ENCODE measurements at regions not wholly inside any gene's neighbourhood (a gene's known extent, or its start where the extent isn't known, plus 50 kb on each side); places are given as distances from the start of the nearest gene placed in this dataset.

DNA sequence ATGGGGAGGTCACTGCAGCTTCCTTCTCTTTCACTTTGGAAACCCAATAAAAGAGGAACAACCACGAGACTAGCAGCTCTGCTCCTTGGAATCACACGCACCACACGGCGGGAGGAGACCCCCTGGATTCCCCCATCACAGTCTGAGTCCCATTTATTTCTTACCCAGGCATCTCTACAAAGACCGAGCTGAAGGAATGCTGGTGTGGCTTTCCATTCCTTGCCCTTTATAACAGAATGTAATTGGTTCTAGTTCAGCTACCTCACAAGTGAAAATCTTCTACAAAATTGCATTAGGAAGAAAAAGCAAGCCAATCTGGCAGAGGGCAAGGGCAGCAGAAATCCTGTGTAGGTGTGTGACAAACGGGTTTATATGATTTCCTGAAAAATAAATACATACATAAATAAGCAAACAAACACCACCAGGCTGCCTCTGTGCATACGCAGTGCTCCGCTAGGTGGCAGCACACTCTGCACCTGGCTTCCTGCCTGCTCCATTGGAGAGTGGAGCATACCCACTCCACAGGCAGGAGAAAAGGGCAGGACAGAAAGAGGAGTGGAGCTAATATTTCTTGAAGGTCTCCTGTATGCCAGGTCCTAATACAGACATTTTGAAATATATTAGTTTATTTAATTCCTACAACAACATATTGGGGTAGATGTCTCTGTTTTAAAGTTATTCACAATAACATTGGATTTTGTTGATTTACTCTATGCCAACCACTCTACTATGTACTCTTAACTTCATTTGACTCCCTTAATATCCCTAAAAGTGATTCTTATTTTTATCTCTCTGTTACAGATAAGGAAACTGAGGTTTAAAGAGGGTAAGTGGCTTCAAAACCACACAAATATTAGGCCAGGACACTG, 673.1 kb downstream of the KCNA4 start:
- DNase-seq = peak; percentile 20 to 25

DNA sequence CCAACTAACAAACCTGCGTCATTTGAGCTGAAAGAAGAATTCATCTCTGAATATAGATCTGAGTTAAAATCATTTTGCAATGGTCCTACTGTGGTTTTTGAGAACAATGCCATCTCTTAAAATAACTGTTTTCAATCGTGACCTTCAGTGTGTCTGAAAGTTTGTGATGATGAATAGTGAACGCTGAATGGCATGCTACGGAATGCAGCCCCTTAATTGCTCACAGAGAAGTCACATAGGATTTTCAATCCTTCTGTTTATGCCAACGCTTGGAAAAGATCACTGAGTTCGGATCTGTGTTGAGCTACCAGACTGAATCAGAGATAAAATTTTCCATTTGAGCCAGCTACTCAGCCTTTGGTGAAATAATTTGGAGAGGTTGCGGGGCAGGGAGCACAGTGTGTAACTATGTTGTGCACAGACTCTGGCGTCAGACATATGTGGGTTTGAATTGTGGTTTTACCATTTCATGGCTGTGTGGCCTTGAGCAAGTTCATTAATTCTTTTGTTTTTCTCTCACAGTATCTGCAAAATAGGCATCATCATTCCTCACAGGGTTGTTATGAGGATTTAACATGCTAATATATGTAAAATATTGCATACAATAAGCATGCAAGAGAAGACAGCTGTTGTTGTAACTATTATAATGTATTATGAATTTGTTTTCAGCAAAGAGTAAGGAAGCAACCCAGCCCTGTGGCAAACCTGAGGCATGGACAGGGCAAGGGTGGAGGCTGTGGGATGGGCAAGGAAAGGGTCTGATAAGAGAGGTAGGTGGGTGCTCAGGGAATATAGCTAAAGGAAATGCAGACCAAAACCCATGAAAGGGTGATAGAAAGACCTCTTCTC, 679.9 kb downstream of the KCNA4 start:
- no peak for DNase-seq

DNA sequence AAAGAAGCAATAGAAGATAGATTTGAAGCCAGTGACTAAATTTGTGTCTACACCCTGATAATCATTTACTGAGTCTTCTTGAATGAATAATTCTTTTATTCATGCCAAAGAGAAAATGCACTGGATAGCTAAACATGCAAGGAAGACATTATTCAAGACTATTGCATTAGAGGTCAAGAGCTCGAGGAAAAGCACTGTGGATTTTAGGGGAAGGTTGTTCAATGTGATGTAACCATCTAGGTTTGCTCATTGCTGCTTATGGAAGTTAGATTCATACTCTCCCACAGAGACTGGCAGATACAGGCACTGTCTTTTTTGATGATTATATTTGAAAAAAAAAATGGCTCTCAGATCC, 682.1 kb downstream of the KCNA4 start:
- DNase-seq = no peak

DNA sequence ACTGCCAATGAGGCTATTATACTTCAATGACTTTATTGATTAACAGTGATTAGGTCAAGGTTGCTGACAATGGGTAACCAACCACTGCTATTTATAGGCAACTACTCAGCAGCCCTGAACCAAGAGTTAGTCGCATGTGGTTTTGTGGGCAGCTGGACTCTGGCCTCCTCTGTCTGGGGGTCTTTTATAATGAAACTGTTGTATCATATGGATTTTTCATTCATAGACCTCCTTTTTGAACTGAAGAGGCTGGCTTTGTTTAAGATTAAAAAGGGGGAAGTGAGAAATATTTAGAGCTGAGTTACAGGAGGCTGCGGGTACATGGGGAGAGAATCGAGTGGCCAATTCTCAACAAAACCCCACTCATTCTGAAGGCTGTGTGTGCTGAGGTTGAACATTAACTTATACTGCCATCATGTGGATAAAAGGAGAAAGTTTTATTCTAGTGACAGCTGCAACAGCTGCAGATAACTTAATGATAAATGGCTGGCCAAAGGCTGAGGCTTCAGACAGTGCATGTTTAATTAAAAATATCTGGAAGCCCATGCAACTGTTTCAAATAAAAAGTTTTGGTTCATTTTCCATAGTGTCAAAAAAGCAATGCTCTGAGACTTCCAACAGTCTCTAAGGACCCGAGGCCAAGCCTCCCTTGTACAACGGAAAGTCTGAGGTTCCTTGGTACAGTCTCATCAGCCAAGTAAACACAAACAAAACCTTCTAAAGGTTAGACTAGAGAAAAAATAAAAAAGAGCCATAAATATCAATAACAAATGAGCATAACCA, 682.6 kb downstream of the KCNA4 start:
- peak; percentile 15 to 18 for DNase-seq

DNA sequence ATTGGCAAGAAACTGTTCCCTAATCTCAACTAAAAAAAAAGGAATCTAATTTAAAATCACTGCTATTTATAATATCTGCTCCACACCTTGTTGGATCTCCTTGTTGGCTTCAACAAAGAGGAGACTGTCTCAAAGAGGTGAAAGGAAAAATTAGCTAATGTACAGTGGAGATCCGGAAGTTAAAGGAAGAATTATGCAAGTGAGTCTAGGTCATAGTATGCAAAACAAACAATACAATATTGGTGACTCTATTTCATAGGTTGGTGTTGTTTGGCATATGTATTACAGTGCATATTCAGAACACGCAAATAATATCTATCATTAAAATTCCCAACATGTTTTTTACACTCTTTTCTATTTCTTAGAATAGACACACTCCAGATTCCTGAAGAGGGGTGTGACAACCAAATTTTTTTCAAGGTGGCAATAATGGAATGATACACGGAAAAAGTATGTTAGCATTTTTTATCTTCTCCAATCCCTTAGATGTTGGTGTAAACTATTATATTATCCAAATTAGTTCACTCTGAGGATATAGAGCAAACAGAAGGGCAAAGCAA, 685.3 kb downstream of the KCNA4 start:
- DNase-seq = no peak

DNA sequence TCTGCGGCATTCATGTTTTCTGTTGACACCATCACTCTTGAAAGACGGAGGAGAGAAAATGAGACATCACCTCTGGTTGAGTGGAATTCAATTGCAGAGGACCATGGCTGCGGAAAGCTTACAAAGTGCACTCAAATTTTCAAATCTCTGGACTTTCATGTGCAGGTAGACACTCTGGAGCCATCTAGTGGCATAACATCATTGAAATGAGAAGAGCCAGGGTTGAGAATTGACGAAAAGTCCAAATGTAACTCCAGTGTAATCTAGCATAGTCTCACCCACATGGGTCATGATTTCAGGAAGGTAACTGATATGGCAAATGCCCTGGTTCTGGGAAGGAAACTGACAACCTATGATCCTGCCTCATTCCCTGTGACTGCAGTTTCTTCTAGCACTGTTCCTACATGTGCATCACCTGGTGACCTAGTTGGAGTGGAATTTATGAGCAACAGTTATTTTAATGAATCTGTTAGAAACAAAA, 687.8 kb downstream of the KCNA4 start:
- peak in 1 of 2 experiments; percentile 1 for DNase-seq

DNA sequence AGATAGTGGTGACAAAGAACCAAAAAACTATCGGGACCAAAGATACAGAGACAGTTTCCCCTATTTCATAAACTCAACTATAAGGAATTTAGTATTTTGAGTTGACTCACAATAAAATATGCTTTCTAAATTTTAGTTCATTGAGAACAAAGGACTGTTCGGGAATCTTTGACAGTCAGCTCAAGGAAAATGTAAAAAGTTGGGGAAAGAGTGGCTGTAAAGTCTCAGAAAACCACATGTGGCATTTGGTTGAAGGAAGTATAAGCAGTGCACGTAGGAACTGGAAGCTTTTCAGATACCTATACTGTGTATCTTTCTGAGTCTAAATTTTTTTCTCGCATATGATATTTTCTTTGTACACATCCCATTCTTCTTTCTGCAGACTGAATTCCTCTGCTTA, 688.9 kb downstream of the KCNA4 start:
- DNase-seq = no peak

DNA sequence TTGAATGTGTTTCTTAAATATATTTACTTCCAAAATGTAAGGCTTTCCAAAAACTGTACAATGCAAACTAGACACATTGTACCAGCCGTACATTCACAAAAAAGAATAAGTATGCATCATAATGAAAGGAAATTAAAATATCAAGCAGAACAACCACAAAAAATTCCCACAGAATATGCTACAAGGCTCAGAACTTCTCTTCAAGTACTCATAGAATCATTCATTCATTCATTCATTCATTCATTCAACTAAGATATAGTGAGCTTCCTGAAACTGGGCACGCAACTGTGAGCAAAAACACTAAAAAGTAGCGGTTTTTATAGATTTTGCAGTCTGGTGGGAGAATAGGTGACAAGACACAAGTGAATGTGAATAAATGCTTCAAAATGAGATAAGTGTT, 690.1 kb downstream of the KCNA4 start:
- no peak for DNase-seq

DNA sequence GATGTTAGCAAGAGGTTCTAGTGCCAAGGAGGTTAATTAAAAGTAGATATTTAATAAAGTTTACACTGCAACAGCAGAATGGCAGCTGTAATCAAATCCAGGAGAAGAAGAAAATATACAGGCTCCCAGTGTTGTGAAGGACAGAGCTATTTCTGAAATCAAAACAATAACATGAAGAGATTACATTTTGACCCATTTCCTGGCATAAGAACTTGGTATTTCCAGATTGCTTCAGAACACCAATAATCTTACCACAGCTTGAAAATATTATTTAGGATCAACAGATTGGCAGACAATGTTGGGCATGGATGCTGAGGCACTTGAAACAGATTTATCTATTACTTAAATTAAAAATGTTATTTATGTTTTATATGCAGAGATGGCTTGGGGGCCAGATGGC, 692.5 kb downstream of the KCNA4 start:
- no peak for DNase-seq

DNA sequence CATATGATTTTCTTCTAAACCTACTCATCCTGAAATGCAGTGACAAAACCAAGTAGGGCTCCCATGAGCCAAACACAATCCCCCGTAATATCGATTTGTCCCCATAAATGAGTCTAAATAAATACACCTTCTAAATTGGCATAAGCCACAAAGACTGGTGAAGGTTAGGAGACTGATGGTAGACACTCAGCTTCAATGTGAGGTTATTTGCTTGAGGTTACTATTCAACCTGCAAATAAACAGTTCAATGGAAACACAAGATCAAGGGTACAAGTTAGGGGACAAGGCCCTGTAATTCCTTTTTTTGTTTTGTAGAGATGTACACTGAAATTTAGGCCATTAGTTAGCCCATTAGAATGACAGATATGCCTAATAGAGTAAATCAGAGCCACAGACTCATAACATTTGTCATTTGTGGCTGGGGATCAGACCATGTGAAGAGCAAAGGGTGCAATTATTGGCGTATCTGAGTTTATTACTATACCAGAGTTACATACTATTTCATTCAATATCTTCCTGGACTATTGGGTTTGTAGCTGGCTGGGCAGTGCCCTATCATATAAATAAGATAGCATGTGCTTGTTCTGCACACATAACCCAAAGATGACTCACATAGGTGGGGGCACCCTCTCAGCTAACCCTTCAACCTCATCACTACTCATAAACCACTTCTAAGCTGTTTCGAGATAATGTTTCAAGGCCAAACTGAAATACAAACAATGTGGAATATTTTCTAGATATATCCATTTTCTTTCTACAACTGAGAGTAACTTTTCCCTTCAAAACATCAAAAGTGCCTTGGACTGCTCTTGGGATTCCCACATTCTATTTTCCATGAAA, 695.3 kb downstream of the KCNA4 start:
- no peak for DNase-seq

DNA sequence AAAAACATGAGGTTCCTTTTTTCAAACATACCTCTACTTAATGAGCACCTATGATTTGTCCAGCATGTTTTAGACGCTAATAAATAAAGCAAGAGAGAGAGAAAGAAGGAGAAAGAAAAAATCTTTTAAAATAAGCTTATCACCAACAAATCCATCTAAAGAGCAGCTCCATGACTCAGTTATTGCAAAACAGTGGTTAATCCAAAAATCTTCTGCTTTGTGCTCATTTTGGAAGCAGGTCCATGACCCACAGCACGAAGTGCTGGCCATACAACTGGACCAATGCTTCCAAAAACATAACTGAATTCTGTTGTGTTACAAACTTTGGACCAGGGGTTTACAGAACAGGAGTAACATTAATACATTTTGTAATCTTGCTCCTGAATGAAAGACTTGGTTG, 696.6 kb downstream of the KCNA4 start:
- no peak for DNase-seq

DNA sequence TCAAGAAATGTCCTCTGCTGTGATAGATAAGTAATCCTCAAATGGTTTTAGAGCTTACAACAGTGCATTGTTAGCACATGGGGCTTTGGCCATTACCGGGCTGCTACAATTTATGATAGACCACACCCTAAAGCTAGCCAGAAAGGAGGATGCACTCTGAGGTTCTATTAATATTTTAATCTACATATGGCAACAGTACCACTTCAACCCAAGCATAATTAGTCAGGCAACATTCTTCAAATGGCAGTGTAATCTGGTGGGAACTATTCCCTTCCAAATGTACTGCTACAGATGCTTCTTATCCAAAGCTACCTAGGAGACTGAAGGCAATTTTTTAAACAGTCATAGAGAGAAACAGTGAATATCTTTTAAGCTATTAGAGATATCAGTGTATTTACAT, 697.6 kb downstream of the KCNA4 start:
- no peak for DNase-seq

DNA sequence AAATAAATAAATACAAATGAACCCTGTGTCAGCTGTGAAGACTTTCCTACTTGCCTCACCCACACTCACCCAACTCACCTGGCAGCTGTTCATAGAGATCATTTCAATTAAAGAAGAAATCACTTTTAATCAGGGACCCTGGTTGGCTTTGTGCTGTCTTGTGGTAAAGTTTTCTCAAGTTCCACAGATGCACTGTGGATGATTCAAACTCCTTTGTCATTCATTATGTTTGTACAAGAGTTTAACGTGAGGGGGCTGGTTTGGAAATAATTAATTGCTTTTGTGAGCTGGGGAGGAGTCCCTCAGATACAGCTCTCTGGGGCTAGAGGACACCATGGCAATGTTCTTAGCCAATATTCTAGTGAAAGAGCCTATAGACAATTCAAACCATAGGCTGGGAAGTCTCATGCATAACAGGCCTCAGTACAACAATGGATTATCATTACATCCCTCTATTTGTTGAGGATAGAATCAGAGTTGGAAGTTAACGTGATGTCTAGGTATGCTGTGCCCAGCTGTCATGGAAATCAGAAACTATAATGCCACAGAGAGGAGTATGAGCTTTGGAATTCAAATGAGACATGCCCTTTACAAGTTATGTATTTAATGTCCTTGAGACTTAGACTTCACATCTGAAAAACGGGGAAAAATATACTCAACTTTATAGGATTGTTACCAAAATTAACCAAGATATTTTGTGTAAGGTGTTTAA, 698.5 kb downstream of the KCNA4 start:
- no peak for DNase-seq

DNA sequence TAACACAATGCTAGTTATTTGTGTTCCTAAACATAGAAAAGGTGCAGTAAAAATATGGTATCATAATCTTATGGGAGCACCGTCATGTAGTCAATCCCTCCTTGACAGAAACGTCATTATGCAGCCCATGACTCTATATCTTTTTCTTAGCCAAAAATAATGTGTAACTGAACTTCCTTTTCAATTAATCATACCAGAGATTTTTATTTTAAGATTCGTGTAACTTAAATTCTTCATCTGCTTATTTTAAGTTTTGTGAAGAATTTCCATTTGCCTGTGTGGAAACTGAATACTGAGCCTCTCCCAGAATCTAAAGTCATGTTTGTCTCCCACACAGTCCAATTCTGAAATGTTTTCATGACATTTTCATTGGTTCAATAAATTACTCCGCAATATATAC, 699.1 kb downstream of the KCNA4 start:
- no peak for DNase-seq

DNA sequence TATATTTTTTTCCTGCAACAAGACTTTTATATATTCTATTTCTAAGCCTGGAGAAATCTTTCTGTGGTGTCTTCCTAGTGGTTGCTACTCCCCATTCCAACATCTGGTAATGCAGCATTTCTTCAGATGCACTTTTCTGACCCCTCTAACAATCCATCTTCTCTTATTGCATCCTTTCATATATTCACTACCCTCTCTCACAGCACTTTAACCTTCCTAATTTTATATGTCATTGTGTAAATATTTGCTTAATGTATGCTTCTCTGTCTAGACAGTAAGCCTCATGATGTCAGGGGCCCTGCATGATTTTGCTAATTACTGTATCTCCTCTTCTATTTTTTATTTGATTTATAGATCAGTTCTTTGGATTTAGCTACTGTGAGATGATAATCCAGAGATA, 701.6 kb downstream of the KCNA4 start:
- no peak for DNase-seq

DNA sequence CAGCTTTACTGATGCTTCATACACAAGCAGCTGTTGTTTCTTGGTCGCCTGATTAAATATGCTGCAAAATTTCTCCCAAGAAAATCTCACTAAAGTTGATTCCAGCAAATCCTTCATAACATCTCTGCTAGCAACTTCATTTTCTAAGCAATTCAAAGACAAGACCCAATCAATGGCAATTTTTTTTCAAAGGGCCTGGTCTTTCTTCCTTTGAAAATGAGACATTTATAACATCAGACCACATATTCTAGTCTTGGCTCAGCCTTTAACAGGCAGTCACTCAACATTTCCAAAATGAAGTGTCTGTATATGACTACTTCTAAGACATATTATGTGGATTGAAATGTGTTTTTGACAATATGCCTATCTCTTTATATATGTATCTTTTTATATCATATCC, 702.6 kb downstream of the KCNA4 start:
- DNase-seq = no peak

DNA sequence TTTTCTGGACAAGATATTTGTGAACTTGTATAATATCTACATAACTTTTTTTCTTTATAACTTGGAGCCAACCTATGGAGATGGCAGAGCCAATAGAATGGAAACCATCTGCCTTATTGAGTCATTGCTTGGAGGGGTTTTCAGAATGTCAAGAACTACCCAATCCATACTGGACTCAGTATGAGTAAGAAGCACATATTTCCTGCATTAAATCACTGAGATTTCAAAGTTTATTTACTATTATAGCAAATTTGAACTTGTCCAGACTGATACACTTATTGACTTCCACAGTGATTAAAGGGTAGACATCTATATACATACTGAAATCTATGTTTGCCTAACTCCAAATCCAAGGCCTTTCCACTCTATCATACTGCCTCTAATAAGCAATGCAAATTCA, 704.0 kb downstream of the KCNA4 start:
- DNase-seq = no peak

DNA sequence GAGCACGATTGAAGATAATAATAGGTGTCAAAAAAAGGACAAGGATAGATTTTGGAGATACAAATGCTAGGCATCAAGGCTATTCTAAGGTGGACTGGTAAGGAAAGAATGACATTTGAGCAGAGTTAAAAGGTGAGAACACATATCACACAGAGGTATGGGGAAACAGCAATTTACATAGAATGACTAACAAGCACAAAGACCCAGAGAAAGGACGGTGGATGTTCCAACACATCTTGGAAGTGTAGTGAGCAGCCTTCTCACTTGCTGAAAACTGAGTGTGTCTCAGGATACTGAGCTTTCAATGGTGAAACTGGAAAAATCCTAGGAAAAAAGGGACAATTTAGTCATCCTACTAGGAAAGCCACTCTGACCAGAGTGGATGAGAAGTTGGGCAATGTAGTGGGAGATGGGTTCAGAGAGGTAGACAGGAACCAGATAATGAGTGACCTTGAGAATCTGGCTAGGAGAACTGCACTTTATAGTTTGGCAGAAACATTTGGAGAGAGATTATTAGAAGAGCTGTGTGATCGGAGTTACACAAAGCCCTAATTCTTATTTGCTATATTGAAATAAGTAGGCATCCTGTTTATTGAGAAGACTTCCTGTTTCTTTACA, 706.0 kb downstream of the KCNA4 start:
- no peak for DNase-seq

DNA sequence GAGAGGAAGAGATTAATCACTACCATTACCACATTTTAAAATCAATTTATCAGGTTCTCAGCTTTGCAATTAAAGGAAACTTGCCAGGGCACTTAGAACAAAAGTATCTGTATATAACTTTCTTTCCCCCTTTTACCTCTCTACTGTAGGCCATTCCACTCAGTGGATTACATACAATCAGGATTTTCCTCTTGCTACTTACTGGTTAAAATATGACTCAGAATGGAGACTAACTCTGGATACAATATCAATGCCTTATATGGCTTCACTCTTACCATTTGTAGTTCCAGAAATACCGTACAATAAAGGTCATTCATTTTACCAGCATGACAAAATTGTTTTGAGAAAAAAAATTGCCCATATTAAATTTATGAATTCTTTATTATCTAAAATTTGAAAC, 706.8 kb downstream of the KCNA4 start:
- DNase-seq = no peak

DNA sequence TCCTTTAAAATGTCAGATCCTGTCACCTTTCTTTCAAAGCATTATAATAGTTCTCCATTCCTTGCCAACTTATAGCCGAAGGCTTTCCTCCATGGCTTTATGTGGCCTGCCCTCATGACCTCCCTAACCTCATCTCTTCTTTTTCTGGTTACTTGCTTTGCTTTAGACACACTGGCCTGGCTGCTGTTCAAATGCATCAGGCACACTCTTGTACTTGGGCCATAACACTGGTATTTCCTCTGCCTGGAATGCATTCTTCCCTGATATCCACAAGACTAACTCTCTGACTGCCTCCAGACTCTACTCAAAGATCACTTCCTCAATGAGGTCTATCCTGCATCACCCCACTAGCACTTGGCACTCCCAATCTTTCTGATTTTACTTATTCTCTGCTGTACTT, 710.3 kb downstream of the KCNA4 start:
- DNase-seq = no peak
